GM13977 (cell line): ENCODE measurements at regions not wholly inside any gene's neighbourhood (a gene's known extent, or its start where the extent isn't known, plus 50 kb on each side); places are given as distances from the start of the nearest gene placed in this dataset.
"Not testable (repeated sequence)": the region's sequence is repeated elsewhere in the genome, so short reads cannot be mapped to it uniquely, and the experiment has no call there.

Experiments used
- DNase-seq: peaks from one replicate; pipeline ENCODE4 v3.0.0; 2012; ENCODE audit warnings: low spot score
- CTCF ChIP-seq: IDR thresholded peaks from 2 replicates; pipeline ENCODE4 v1.5.1; 2012; ENCODE audit warnings: mild to moderate bottlenecking, control low read depth; ENCODE audit not compliant: insufficient read depth; ENCODE audit errors: extremely low read depth, missing control alignments
- in situ Hi-C: fragments of 300-500 bp; cut with MboI; formaldehyde crosslinking; loops from one replicate; pipeline ENCODE4 v1.12.0; 2022; ENCODE audit warnings: low sequenced_read_pairs, low pct_unique_long_range_greater_than_20kb, mixed read lengths, inconsistent platforms; ENCODE audit not compliant: unreplicated experiment

GRCh38 chr7:131674131-131674530, 117.7 kb upstream of the PODXL start:
- no peak for DNase-seq
- in situ Hi-C loops: no loop called here
- TF ChIP-seq CTCF: no peak

GRCh38 chr7:131673576-131673975, 117.1 kb upstream of the PODXL start:
- TF ChIP-seq CTCF: no peak
- DNase-seq: no peak
- in situ Hi-C loops: no loop called here

- TF ChIP-seq CTCF: no peak
- no peak for DNase-seq
- in situ Hi-C loops: no loop called here
Measured at GRCh38 chr7:131670406-131670805, 114.0 kb upstream of the PODXL start.

- TF ChIP-seq CTCF: no peak
- no peak for DNase-seq
- in situ Hi-C loops: no loop called here
Measured at GRCh38 chr7:131667699-131668098, 111.3 kb upstream of the PODXL start.

- TF ChIP-seq CTCF: no peak
- in situ Hi-C loops: no loop called here
- no peak for DNase-seq
Measured at GRCh38 chr7:131665021-131665420, 108.6 kb upstream of the PODXL start.

GRCh38 chr7:131664570-131664969, 108.1 kb upstream of the PODXL start:
- in situ Hi-C loops: no loop called here
- DNase-seq: no peak
- no peak for TF ChIP-seq CTCF

- in situ Hi-C loops, DNase-seq: not testable (repeated sequence)
Measured at GRCh38 chr7:131662301-131662873, 106.0 kb upstream of the PODXL start.
